Mucosa of rectum (tissue), 2 donors: ENCODE measurements at regions not wholly inside any gene's neighbourhood (a gene's known extent, or its start where the extent isn't known, plus 50 kb on each side); places are given as distances from the start of the nearest gene placed in this dataset.

ENCODE experiments used
- H3K27ac ChIP-seq, 2 donors: one replicate each; pipeline ENCODE4 v1.7.0; 2013; ENCODE audit warnings: inconsistent platforms in 2 of 2, low read depth in 2 of 2, low read length in 2 of 2
- H3K27me3 ChIP-seq, 2 donors: one replicate each; pipeline ENCODE4 v1.7.0; 2013; ENCODE audit warnings: low read length in 2 of 2; ENCODE audit not compliant: control insufficient read depth in 2 of 2, insufficient read depth in 2 of 2
- H3K36me3 ChIP-seq, 2 donors: one replicate each; pipeline ENCODE4 v1.7.0; 2013; ENCODE audit warnings: low read length in 2 of 2; ENCODE audit not compliant: control insufficient read depth in 2 of 2, insufficient read depth in 2 of 2
- H3K4me1 ChIP-seq, 2 donors: one replicate each; pipeline ENCODE4 v1.7.0; 2013; ENCODE audit warnings: low read length in 2 of 2, mild to moderate bottlenecking in 1 of 2; ENCODE audit not compliant: control insufficient read depth in 2 of 2, insufficient read depth in 2 of 2
- H3K4me3 ChIP-seq, 2 donors: one replicate each; pipeline ENCODE4 v1.7.0; 2013; ENCODE audit warnings: low read length in 2 of 2
- H3K9ac ChIP-seq, 2 donors: one replicate each; pipeline ENCODE4 v1.7.0; 2013; ENCODE audit warnings: low read length in 2 of 2, low read depth in 1 of 2, mild to moderate bottlenecking in 1 of 2
- H3K9me3 ChIP-seq, 2 donors: one replicate each; pipeline ENCODE4 v1.7.0; 2013; ENCODE audit warnings: low read length in 2 of 2; ENCODE audit not compliant: control insufficient read depth in 2 of 2
- donor health status: healthy.
- donor health status: Normal muscosa, but diverticular disease.

GRCh38 chr3:126259411-126260391 lies 79.3 kb upstream of the ALDH1L1 start:
- Histone ChIP-seq H3K27me3 (no peaks in the 10 kb centered on the region), H3K9ac (no peak overlapping the region), H3K4me3 (no peak overlapping the region), H3K9me3 (no peaks in the 10 kb centered on the region), H3K27ac (no peak overlapping the region), H3K36me3 (no peaks in the 10 kb centered on the region), H3K4me1 (no peaks in the 10 kb centered on the region)

GRCh38 chr3:126258670-126259069 lies 78.3 kb upstream of the ALDH1L1 start:
- no peak overlapping the region for H3K4me3 ChIP-seq
- H3K27ac ChIP-seq, result no peak overlapping the region

GRCh38 chr3:126257984-126258383 lies 77.6 kb upstream of the ALDH1L1 start:
- Histone ChIP-seq H3K4me1 (no peaks in the 10 kb centered on the region), H3K9me3 (no peaks in the 10 kb centered on the region)

More at GRCh38 chr3:126258670-126259069, 78.3 kb upstream of the ALDH1L1 start:
- H3K9ac ChIP-seq, result no peak overlapping the region
- H3K36me3 ChIP-seq, result no peaks in the 10 kb centered on the region
- no peaks in the 10 kb centered on the region for H3K27me3 ChIP-seq
- H3K9me3 ChIP-seq, result no peaks in the 10 kb centered on the region
- no peaks in the 10 kb centered on the region for H3K4me1 ChIP-seq

DNA sequence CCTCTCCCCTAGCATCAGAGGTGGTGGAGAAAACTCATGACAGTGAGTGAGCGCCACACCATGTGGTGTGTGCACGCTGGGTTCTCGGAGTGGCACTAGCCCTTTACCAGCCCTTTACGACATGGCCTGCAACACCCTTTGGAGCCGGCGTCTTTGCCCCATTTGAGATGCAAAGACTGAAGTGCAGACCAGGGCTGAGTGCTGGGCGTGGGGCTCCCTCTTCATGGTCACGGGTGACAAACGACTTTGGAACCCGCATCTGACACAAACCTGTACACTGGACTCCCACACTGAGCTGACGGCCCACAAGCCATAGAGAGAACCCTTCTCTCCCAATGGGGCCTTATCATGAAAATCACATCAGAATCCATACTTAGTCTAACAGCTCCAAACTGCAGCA lies 76.8 kb upstream of the ALDH1L1 start:
- H3K27me3 ChIP-seq, result no peaks in the 10 kb centered on the region
- no peaks in the 10 kb centered on the region for H3K4me1 ChIP-seq
- H3K9ac ChIP-seq, result no peak overlapping the region
- no peaks in the 10 kb centered on the region for H3K9me3 ChIP-seq
- H3K36me3 ChIP-seq, result no peaks in the 10 kb centered on the region
- H3K4me3 ChIP-seq, result no peak overlapping the region
- H3K27ac ChIP-seq, result no peak overlapping the region

More at GRCh38 chr3:126257984-126258383, 77.6 kb upstream of the ALDH1L1 start:
- no peaks in the 10 kb centered on the region for H3K27me3 ChIP-seq
- H3K4me3 ChIP-seq, result no peak overlapping the region
- no peaks in the 10 kb centered on the region for H3K36me3 ChIP-seq
- H3K9ac ChIP-seq, result no peak overlapping the region
- H3K27ac ChIP-seq, result no peak overlapping the region

- Histone ChIP-seq H3K27me3 (no peaks in the 10 kb centered on the region), H3K9ac (no peak overlapping the region), H3K9me3 (no peaks in the 10 kb centered on the region), H3K4me1 (no peaks in the 10 kb centered on the region), H3K36me3 (no peaks in the 10 kb centered on the region), H3K27ac (no peak overlapping the region), H3K4me3 (no peak overlapping the region)
These were observed 75.9 kb upstream of the ALDH1L1 start for GRCh38 chr3:126256251-126256650.

GRCh38 chr3:126253072-126253471 lies 72.7 kb upstream of the ALDH1L1 start:
- H3K9ac ChIP-seq, result no peak overlapping the region
- no peak overlapping the region for H3K27ac ChIP-seq
- H3K27me3 ChIP-seq, result no peaks in the 10 kb centered on the region
- H3K4me3 ChIP-seq, result no peak overlapping the region
- H3K36me3 ChIP-seq, result no peaks in the 10 kb centered on the region
- H3K9me3 ChIP-seq, result no peaks in the 10 kb centered on the region
- H3K4me1 ChIP-seq, result no peaks in the 10 kb centered on the region

GRCh38 chr3:126252373-126252772 lies 72.0 kb upstream of the ALDH1L1 start:
- Histone ChIP-seq H3K4me3 (no peak overlapping the region), H3K9ac (no peak overlapping the region), H3K27me3 (no peaks in the 10 kb centered on the region), H3K4me1 (no peaks in the 10 kb centered on the region), H3K36me3 (no peaks in the 10 kb centered on the region), H3K27ac (no peak overlapping the region), H3K9me3 (no peaks in the 10 kb centered on the region)

DNA sequence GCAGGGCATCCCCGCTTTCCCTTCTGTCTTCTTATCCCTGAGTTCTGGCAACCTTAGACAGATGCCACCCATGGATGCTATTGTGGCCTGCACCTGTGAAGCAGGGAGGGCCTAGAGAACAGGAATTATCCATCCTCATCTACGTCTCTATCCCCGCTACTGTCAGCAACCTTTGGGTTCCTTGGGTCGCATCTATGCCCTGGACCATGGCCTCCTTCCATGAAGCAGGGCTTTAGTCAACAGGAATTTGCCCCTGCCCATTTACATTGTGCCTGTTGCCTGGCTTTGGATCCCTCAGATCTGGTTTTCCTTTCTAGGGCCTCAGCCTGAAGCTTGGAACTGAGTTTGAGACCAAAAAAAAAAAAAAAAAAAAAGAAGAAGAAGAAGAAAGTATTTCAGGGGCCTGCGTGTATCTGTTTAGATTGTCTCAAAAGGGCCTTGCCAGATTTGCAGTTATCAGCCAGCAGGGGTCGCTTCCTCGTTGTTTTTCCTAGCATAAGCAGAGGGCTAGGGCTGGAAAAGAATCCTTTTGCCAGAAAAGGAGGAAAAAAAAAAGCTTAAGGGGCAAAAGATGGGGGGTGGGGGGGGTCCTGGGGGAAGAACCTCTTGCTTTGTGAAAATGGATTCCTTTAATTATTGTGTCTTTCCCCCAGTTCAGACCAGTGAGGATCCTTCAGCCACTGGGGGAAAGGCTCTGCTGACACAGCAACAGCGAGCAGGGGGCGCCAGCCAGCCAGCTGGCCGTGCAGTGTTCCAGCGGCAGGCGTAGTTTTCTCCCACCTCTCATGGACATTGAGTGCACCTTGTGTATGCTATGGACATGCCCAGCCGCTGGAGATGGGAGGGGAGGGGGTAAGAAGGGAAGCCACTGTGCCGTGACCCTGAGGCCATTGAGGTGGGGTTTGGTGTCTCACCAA lies 65.7 kb upstream of the ALDH1L1 start:
- Histone ChIP-seq H3K9ac (no peak overlapping the region), H3K27ac (no peak overlapping the region), H3K9me3 (no peaks in the 10 kb centered on the region), H3K4me3 (no peak overlapping the region), H3K27me3 (no peaks in the 10 kb centered on the region), H3K36me3 (no peaks in the 10 kb centered on the region), H3K4me1 (no peaks in the 10 kb centered on the region)
